ENCODE measurements at regions not wholly inside any gene's neighbourhood (a gene's known extent, or its start where the extent isn't known, plus 50 kb on each side); places are given as distances from the start of the nearest gene placed in this dataset.

DNA sequence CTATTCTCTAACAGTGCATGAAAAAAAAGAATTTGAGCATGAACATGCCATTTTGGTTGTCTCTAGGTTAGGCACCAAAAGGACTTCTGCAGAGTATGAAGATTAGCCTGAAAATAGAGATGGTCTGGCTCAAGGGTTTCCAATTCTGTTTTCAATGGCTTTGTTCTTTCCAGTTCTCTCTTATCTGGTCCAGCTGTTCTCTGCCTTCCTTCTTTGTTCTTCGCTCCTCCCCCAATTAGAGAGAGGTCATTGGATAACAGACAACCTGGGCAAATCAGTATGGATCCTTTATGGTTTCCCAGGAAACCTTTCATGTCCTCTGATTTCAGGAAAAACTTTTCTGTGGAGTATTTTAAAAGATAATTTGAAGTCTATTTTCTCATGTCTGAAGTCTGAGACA, 623.4 kb downstream of the PCDH17 start:
- no peak for DNase-seq
- Histone ChIP-seq H3K4me1 (replicated peaks; ENCODE audit: insufficient read depth) (no peaks in the 10 kb centered on the region), H4K20me1 (ENCODE audit: insufficient read depth) (no peaks in the 10 kb centered on the region), H3K4me2 (no peak overlapping the region), H3K4me3 (no peak overlapping the region), H3K27ac (no peak overlapping the region), H3F3A (ENCODE audit: insufficient read depth, low read depth) (no peaks in the 10 kb centered on the region), H2AFZ (no peak overlapping the region), H3K27me3 (ENCODE audit: insufficient read depth, low read depth) (no peaks in the 10 kb centered on the region), H3K9me3 (ENCODE audit: insufficient read depth, low read depth) (no peaks in the 10 kb centered on the region), H3K36me3 (ENCODE audit: low read depth) (no peaks in the 10 kb centered on the region), H3K9me2 (ENCODE audit: insufficient read depth) (no peaks in the 10 kb centered on the region), H3K79me2 (ENCODE audit: low read depth) (no peaks in the 10 kb centered on the region)
- ChIA-PET CTCF (no interaction called here), POLR2A (ENCODE audit: unreplicated experiment) (no interaction called here)
- BruUV-seq (replicated peaks) = no TSS peak
- TF ChIP-seq EZH2 (IDR thresholded peaks at IDR 0.05; ENCODE audit: low read depth) (no peak), CTCF (conservative IDR thresholded peaks at IDR 0.05) (no peak)
- intact Hi-C loops (cut with micrococcal nuclease; ENCODE audit: unreplicated experiment) = no loop called here

- BruUV-seq (replicated peaks) = no TSS peak
Measured at GRCh38 chr13:58266271-58266670, 634.7 kb downstream of the PCDH17 start.

GRCh38 chr13:58298556-58299135, 667.1 kb downstream of the PCDH17 start:
- no peaks in the 10 kb centered on the region for H3K36me3 ChIP-seq (ENCODE audit: low read depth)
- no peaks in the 10 kb centered on the region for H3K9me2 ChIP-seq (ENCODE audit: insufficient read depth)
- intact Hi-C loops (cut with micrococcal nuclease; ENCODE audit: unreplicated experiment) = no loop called here
- no peak for TF ChIP-seq CTCF (conservative IDR thresholded peaks at IDR 0.05)
- no peak for TF ChIP-seq EZH2 (IDR thresholded peaks at IDR 0.05; ENCODE audit: low read depth)
- ChIA-PET POLR2A (ENCODE audit: unreplicated experiment) (no interaction called here), CTCF (no interaction called here)
- H3K79me2 ChIP-seq (ENCODE audit: low read depth) = no peaks in the 10 kb centered on the region
- H3K4me1 ChIP-seq (replicated peaks; ENCODE audit: insufficient read depth) = no peaks in the 10 kb centered on the region
- no peaks in the 10 kb centered on the region for H3K27me3 ChIP-seq (ENCODE audit: insufficient read depth, low read depth)
- BruUV-seq (replicated peaks) = no TSS peak
- H3F3A ChIP-seq (ENCODE audit: insufficient read depth, low read depth) = no peaks in the 10 kb centered on the region
- H3K27ac ChIP-seq = no peak overlapping the region
- no peak for DNase-seq
- no peaks in the 10 kb centered on the region for H4K20me1 ChIP-seq (ENCODE audit: insufficient read depth)
- H2AFZ ChIP-seq = no peak overlapping the region
- H3K9me3 ChIP-seq (ENCODE audit: insufficient read depth, low read depth) = no peaks in the 10 kb centered on the region
- no peak overlapping the region for H3K4me3 ChIP-seq
- no peak overlapping the region for H3K4me2 ChIP-seq

More at GRCh38 chr13:58266271-58266670, 634.7 kb downstream of the PCDH17 start:
- no peak overlapping the region for H3K27ac ChIP-seq
- H3F3A ChIP-seq (ENCODE audit: insufficient read depth, low read depth) = no peaks in the 10 kb centered on the region
- H2AFZ ChIP-seq = no peak overlapping the region
- no peaks in the 10 kb centered on the region for H3K36me3 ChIP-seq (ENCODE audit: low read depth)
- intact Hi-C loops (cut with micrococcal nuclease; ENCODE audit: unreplicated experiment) = no loop called here
- TF ChIP-seq EZH2 (IDR thresholded peaks at IDR 0.05; ENCODE audit: low read depth) (no peak), CTCF (conservative IDR thresholded peaks at IDR 0.05) (no peak)
- no peaks in the 10 kb centered on the region for H4K20me1 ChIP-seq (ENCODE audit: insufficient read depth)
- CTCF ChIA-PET = no interaction called here
- H3K79me2 ChIP-seq (ENCODE audit: low read depth) = no peaks in the 10 kb centered on the region
- no peaks in the 10 kb centered on the region for H3K4me1 ChIP-seq (replicated peaks; ENCODE audit: insufficient read depth)
- H3K9me3 ChIP-seq (ENCODE audit: insufficient read depth, low read depth) = no peaks in the 10 kb centered on the region
- H3K4me3 ChIP-seq = no peak overlapping the region
- POLR2A ChIA-PET (ENCODE audit: unreplicated experiment) = interaction anchor here (0.6 kb wide), 1 partner anchor 692 kb away, joined by 3 read pairs; no protein-coding TSS in a partner anchor
- no peak for DNase-seq
- H3K9me2 ChIP-seq (ENCODE audit: insufficient read depth) = no peaks in the 10 kb centered on the region
- H3K4me2 ChIP-seq = no peak overlapping the region
- no peaks in the 10 kb centered on the region for H3K27me3 ChIP-seq (ENCODE audit: insufficient read depth, low read depth)
